GM12878 (cell line): ENCODE measurements at regions not wholly inside any gene's neighbourhood (a gene's known extent, or its start where the extent isn't known, plus 50 kb on each side); places are given as distances from the start of the nearest gene placed in this dataset.

ENCODE experiments used
- CEBPB ChIP-seq, 2 experiments: fragments of 150-350 bp in 1 of 2; IDR thresholded peaks; 2 replicates each; pipeline ENCODE4 v1.6.1; 2012 to 2014; ENCODE audit warnings: low read depth in 2 of 2, low read length in 2 of 2, borderline replicate concordance in 1 of 2, inconsistent platforms in 1 of 2
- JUND ChIP-seq: IDR thresholded peaks from 2 replicates; pipeline ENCODE4 v1.6.1; 2012; ENCODE audit warnings: low read depth, mild to moderate bottlenecking, low read length, improper control_type of control experiment, moderate library complexity
- POLR2AphosphoS5 ChIP-seq: IDR thresholded peaks from 2 replicates; pipeline ENCODE4 v1.6.1; 2011; ENCODE audit warnings: mild to moderate bottlenecking, low read length, inconsistent platforms
- SMAD1 ChIP-seq: fragments of 450-650 bp; IDR thresholded peaks from 2 replicates; pipeline ENCODE4 v1.6.1; 2018; ENCODE audit warnings: mild to moderate bottlenecking, low read depth; ENCODE audit not compliant: partially characterized antibody
- ZBED1 ChIP-seq: IDR thresholded peaks from 2 replicates; pipeline ENCODE4 v1.6.1; 2016; ENCODE audit warnings: borderline replicate concordance
- ZNF217 ChIP-seq: fragments of 450-650 bp; IDR thresholded peaks from 2 replicates; pipeline ENCODE4 v1.6.1; 2017; ENCODE audit warnings: antibody characterized with exemption, mild to moderate bottlenecking
- TF ChIP-seq, protein P1 (sequence below), 3 experiments: IDR thresholded peaks in 2 of 3; conservative IDR thresholded peaks in 1 of 3; 2 replicates each; pipeline ENCODE4 v1.5.1; 2011; ENCODE audit warnings: low read depth in 3 of 3, low read length in 3 of 3, mild to moderate bottlenecking in 3 of 3, control low read depth in 2 of 3, moderate library complexity in 2 of 3, inconsistent platforms in 1 of 3, mixed read lengths in 1 of 3; ENCODE audit not compliant: control insufficient read depth in 2 of 3, insufficient read depth in 1 of 3; ENCODE audit errors: extremely low read depth in 1 of 3

DNA sequence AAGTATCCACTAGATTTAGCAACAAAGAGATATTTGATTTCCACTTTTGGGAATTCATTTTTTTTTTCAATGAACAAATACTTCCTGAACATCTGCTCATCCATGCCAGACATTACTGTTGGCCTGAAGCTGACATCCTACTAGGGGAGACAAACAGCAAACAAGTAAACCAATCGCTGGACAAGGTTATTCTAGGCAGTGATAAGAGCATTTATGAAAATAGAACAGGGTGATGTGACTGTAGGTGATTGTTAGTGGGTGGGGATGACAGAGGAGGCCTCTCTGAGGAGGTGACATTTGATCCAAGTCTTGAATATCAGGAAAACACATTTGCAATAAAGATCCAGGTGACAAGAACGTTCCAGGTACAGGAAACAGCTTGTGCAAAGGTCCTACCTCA lies 89.1 kb upstream of the FAM180A start:
- no peak for TF ChIP-seq JUND
- TF ChIP-seq, protein P1, sequence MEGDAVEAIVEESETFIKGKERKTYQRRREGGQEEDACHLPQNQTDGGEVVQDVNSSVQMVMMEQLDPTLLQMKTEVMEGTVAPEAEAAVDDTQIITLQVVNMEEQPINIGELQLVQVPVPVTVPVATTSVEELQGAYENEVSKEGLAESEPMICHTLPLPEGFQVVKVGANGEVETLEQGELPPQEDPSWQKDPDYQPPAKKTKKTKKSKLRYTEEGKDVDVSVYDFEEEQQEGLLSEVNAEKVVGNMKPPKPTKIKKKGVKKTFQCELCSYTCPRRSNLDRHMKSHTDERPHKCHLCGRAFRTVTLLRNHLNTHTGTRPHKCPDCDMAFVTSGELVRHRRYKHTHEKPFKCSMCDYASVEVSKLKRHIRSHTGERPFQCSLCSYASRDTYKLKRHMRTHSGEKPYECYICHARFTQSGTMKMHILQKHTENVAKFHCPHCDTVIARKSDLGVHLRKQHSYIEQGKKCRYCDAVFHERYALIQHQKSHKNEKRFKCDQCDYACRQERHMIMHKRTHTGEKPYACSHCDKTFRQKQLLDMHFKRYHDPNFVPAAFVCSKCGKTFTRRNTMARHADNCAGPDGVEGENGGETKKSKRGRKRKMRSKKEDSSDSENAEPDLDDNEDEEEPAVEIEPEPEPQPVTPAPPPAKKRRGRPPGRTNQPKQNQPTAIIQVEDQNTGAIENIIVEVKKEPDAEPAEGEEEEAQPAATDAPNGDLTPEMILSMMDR (IDR thresholded peaks at IDR 0.05 in 2 of 3, conservative IDR thresholded peaks at IDR 0.05 in 1 of 3; ENCODE audit: control insufficient read depth in 2 of 3, extremely low read depth in 1 of 3, insufficient read depth in 1 of 3, low read depth in 3 of 3, low read length in 3 of 3) = no peak
- no peak for TF ChIP-seq SMAD1
- TF ChIP-seq POLR2AphosphoS5 = no peak
- no peak for TF ChIP-seq ZNF217
- no peak for TF ChIP-seq CEBPB (IDR thresholded peaks at IDR 0.05; ENCODE audit: borderline replicate concordance in 1 of 2, low read depth in 2 of 2, low read length in 2 of 2)
- TF ChIP-seq ZBED1 = no peak
